ENCODE measurements at regions not wholly inside any gene's neighbourhood (a gene's known extent, or its start where the extent isn't known, plus 50 kb on each side); places are given as distances from the start of the nearest gene placed in this dataset.

- peaks cover 64 to 67% of the 10 kb centered on the region in 2 donors for H3K4me1 ChIP-seq (ENCODE audit: control insufficient read depth in 2 of 2, insufficient read depth in 2 of 2, low read length in 2 of 2)
- no peaks in the 10 kb centered on the region for H3K27me3 Mint-ChIP-seq
- peak; percentile 38 for ATAC-seq (ENCODE audit: low read depth)
- peaks cover 65% of the 10 kb centered on the region for H3K4me1 Mint-ChIP-seq
- H3K27me3 ChIP-seq (replicated peaks in 1 of 4; ENCODE audit: control extremely low read depth in 1 of 4, control insufficient read depth in 3 of 4, insufficient read depth in 4 of 4, low read length in 3 of 4): no peaks in the 10 kb centered on the region
- H3K27ac ChIP-seq (ENCODE audit: low read length in 2 of 2): no peak overlapping the region
- H3K79me2 ChIP-seq (ENCODE audit: control insufficient read depth, insufficient read depth, low read length): no peaks in the 10 kb centered on the region
- CTCF ChIA-PET: no interaction called here
- H3K9ac ChIP-seq (ENCODE audit: low read length): no peak overlapping the region
- WGBS (ENCODE audit: insufficient coverage): 56% methylated on average over 8 of the region's 13 CpGs
- peak overlapping the region; percentile 63 for H3K27ac Mint-ChIP-seq
- no peaks in the 10 kb centered on the region for H3K9me3 ChIP-seq (ENCODE audit: control extremely low read depth in 1 of 3, control insufficient read depth in 2 of 3, insufficient read depth in 1 of 3, low read length in 2 of 3)
- H2AFZ ChIP-seq (ENCODE audit: insufficient read depth, low read depth, low read length, poor library complexity, severe bottlenecking): peak overlapping the region; percentile 58
- POLR2A ChIA-PET: no interaction called here
- no peak for DNase-seq
- peak overlapping the region; percentile 43 for H3K4me2 ChIP-seq (replicated peaks; ENCODE audit: low read depth, low read length, poor library complexity, severe bottlenecking)
- H3K4me3 Mint-ChIP-seq: peak overlapping the region; percentile 60
- no peaks in the 10 kb centered on the region for H4K20me1 ChIP-seq (ENCODE audit: control insufficient read depth, insufficient read depth, low read length, poor library complexity, severe bottlenecking)
- intact Hi-C loops (cut with micrococcal nuclease): no loop called here
- TF ChIP-seq CTCF (IDR thresholded peaks at IDR 0.05) (no peak), EZH2 (IDR thresholded peaks at IDR 0.05; ENCODE audit: borderline replicate concordance, insufficient read depth, low read depth, low read length, poor library complexity, severe bottlenecking) (no peak)
- H3K36me3 ChIP-seq (replicated peaks in 1 of 2; ENCODE audit: control extremely low read depth in 1 of 2, control insufficient read depth in 1 of 2, extremely low read depth in 1 of 2, insufficient read depth in 2 of 2, low read length in 1 of 2): no peaks in the 10 kb centered on the region
- no peak overlapping the region for H3K4me3 ChIP-seq (ENCODE audit: control extremely low read depth in 1 of 5, extremely low read depth in 1 of 5, insufficient read depth in 1 of 5, low read depth in 2 of 5, low read length in 4 of 5)
- H3K9me3 Mint-ChIP-seq (ENCODE audit: insufficient read depth): no peaks in the 10 kb centered on the region
These were observed 108.8 kb downstream of the B3GNT2 start for GRCh38 chr2:62304429-62305417.

GRCh38 chr2:62303788-62304187 lies 107.9 kb downstream of the B3GNT2 start:
- no peaks in the 10 kb centered on the region for H3K9me3 Mint-ChIP-seq (ENCODE audit: insufficient read depth)
- ATAC-seq (ENCODE audit: low read depth) (no peak), DNase-seq (no peak)
- H3K27me3 Mint-ChIP-seq: no peaks in the 10 kb centered on the region
- TF ChIP-seq EZH2 (IDR thresholded peaks at IDR 0.05; ENCODE audit: borderline replicate concordance, insufficient read depth, low read depth, low read length, poor library complexity, severe bottlenecking) (no peak), CTCF (IDR thresholded peaks at IDR 0.05) (no peak)
- H3K27ac Mint-ChIP-seq: peak overlapping the region; percentile 73
- peak overlapping the region in 1 of 2 donors; percentile 17 for H3K27ac ChIP-seq (ENCODE audit: low read length in 2 of 2)
- no peaks in the 10 kb centered on the region for H3K79me2 ChIP-seq (ENCODE audit: control insufficient read depth, insufficient read depth, low read length)
- no peaks in the 10 kb centered on the region for H4K20me1 ChIP-seq (ENCODE audit: control insufficient read depth, insufficient read depth, low read length, poor library complexity, severe bottlenecking)
- no peaks in the 10 kb centered on the region for H3K36me3 ChIP-seq (replicated peaks in 1 of 2; ENCODE audit: control extremely low read depth in 1 of 2, control insufficient read depth in 1 of 2, extremely low read depth in 1 of 2, insufficient read depth in 2 of 2, low read length in 1 of 2)
- no peak overlapping the region for H3K9ac ChIP-seq (ENCODE audit: low read length)
- H3K4me3 ChIP-seq (ENCODE audit: control extremely low read depth in 1 of 5, extremely low read depth in 1 of 5, insufficient read depth in 1 of 5, low read depth in 2 of 5, low read length in 4 of 5): no peak overlapping the region
- H3K9me3 ChIP-seq (ENCODE audit: control extremely low read depth in 1 of 3, control insufficient read depth in 2 of 3, insufficient read depth in 1 of 3, low read length in 2 of 3): no peaks in the 10 kb centered on the region
- peak overlapping the region; percentile 20 for H3K4me2 ChIP-seq (replicated peaks; ENCODE audit: low read depth, low read length, poor library complexity, severe bottlenecking)
- H3K4me1 Mint-ChIP-seq: peaks cover 56% of the 10 kb centered on the region
- ChIA-PET CTCF (interaction anchor here (0.7 kb wide), 1 partner anchor 105 kb away, joined by 3 read pairs; no protein-coding TSS in a partner anchor), POLR2A (no interaction called here)
- WGBS (ENCODE audit: insufficient coverage): 47% methylated on average over 2 of the region's 3 CpGs
- H3K4me1 ChIP-seq (ENCODE audit: control insufficient read depth in 2 of 2, insufficient read depth in 2 of 2, low read length in 2 of 2): peaks cover 56 to 59% of the 10 kb centered on the region in 2 donors
- H3K27me3 ChIP-seq (replicated peaks in 1 of 4; ENCODE audit: control extremely low read depth in 1 of 4, control insufficient read depth in 3 of 4, insufficient read depth in 4 of 4, low read length in 3 of 4): no peaks in the 10 kb centered on the region
- H3K4me3 Mint-ChIP-seq: peak overlapping the region; percentile 16
- intact Hi-C loops (cut with micrococcal nuclease): no loop called here
- H2AFZ ChIP-seq (ENCODE audit: insufficient read depth, low read depth, low read length, poor library complexity, severe bottlenecking): peak overlapping the region; percentile 58

All from B cell (primary cell).